ENCODE measurements at regions not wholly inside any gene's neighbourhood (a gene's known extent, or its start where the extent isn't known, plus 50 kb on each side); places are given as distances from the start of the nearest gene placed in this dataset.

GRCh38 chr10:28754930-28755718 lies 77.8 kb downstream of the BAMBI start:
- TF ChIP-seq CTCF (IDR thresholded peaks at IDR 0.05) (no peak), POLR2A (IDR thresholded peaks at IDR 0.05) (no peak), POLR2AphosphoS5 (IDR thresholded peaks at IDR 0.05) (no peak), EP300 (IDR thresholded peaks at IDR 0.05) (no peak)

Measured in stomach (tissue), 4 donors.